ENCODE measurements at regions not wholly inside any gene's neighbourhood (a gene's known extent, or its start where the extent isn't known, plus 50 kb on each side); places are given as distances from the start of the nearest gene placed in this dataset.
"Not testable (repeated sequence)": the region's sequence is repeated elsewhere in the genome, so short reads cannot be mapped to it uniquely, and the experiment has no call there.

DNA sequence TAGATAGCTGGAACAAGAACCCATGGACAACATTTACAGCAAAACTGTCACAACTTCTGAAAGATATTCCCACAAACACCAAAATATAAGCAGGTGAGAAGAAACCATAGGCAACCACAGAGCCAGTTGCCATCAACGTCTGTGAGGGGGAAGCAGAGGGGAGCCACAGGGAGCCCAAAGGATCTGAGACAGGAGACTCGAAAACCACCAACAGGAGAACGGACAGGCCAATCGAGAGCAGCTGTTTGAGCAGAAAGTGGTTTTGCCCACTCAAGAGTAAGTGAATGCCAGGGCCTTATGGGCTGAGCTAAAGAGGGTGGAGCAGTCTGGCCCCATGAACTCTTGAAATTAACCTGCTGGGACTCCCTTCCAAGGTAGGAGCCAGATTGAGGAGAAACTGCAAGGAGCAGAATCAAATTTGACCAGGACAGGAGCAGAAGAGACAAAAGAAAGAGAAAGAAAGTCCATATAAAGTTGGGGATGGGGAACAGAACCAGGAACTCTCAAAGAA lies 195.4 kb downstream of the ANKRD60 start:
- no peak for DNase-seq

DNA sequence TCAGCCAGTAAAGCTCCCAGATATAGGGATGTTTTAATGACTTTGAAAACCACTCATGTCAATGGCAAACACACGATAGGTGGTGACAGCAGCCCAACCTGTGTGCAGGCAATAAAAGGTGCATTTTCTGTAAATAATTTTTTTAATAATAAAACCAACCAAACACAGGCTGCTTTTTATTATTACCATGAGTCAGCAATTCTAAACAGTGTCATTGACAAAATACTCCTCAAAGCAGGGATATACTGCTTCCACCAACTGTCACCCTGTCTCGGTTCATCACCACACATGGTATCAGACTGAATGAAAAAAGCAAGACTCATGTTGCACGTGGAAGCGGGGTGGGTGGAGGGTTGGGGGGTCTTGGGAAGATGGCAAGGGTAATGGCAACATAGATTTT lies 195.9 kb downstream of the ANKRD60 start:
- no peak for DNase-seq

DNA sequence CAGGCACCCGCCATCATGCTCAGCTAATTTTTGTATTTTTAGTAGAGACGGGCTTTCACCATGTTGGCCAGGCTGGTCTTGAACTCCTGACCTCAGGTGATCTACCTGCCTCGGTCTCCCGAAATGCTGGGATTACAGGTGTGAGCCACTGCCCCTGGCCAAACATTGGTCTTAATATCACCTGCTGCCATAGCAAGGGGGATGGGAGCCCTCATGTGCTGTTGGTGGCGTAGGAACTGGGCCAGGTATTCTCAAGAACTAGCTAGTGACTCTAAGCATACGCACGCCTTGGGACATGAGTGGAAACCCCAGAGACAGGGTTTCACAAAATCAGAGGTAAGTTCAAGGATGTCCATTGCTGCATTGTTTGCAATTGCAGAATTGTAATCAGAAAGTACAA lies 197.1 kb downstream of the ANKRD60 start:
- not testable (repeated sequence) for DNase-seq

DNA sequence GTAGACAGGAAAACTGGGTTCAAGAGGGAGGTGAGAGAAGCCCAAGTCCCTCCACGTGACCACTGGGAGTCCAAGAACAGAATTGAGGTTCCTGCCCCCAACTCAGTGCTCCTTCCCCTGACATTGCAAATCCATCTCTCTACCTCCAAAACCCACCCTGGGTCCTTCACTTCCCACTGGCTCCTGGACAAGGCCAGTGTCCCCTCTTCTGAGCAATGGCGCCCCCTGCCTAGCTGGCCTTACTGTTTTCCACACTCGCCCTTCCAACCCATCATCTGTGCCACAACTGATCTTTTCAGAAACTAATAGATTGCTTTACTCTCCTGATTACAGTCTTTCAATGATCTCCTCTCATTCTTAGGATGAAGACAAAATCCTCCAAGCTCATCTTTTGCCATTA lies 200.3 kb downstream of the ANKRD60 start:
- peak in 1 of 2 experiments; percentile 49 for DNase-seq

DNA sequence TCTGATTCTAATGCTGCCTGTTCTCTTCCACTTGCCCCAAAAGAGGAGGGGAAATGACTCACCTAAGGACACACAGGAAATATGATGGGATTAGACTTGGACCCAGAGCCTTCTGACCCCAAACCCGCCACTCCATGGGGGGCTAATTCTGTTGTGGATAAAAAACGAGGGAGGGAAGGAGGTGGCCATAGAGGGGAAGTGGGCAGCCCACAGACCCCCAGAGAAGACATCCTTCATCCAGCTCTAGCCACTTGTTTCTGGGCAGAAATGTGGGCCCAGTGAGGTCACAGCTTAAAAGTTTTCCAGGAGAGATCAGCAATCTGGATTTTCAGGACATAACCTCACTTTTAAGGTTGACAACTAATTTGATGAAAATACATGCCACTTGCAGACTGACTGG lies 202.1 kb downstream of the ANKRD60 start:
- DNase-seq, result no peak

DNA sequence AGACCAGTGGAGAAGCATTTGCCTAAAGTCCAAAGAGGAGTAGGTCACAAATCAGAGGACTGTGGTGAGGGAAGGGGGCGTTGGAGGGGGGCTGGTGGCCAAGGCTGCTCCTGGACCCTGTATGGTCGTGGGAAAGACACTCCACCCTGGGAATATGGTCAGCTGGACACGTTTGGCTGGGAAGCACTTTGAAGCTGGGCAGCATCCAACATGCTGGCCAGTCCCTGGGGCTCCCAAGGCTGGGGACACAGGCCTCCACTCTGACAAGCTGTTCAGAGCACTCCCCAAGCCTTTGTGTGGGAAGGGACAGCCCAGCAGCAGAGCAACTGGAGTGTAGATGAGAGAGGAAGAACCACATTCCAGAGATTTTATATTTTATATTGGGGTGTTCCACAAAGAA lies 203.2 kb downstream of the ANKRD60 start:
- DNase-seq, result no peak

DNA sequence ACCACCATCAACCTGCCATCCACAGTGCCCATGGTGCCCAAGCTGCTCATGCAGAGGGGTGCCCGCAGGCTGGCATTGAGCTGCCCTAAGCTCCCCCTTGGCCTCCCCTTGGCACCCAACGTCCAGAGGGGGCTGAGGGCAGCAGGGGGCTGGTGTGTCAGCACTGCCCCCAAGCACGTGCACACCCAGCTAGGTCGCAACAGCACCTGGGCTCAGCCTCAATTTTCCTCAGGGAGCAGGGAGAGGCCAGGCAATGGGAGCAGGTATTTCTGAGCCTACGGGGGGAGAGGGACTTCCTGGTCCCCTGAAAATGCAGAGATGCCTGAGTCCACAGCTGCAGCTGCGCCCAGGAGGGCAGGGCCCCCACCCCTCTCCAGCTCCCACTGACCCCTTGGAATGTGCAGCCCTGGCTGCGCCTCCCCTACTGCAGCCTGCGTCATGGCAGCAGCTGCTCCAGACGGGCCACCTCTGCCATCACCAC lies 204.2 kb downstream of the ANKRD60 start:
- DNase-seq, result no peak

DNA sequence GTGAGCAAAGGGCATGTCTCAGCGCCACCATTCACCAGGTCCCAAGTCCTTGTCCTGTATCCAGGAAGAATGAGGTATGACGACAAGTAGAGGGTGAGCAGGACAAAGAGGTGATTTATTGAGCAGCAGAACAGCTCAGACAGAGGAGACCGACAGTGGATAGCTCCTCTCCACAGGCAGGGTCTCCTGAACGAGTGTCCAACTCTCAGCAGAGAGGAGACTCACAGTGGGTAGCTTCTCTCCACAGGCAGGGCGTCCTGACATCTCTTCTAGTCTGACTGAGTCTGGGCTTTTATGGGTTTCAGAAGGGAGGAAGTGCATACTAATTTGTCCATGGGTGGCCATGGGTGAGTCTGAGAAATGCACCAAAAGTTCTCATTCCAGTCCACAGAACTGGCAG lies 204.7 kb downstream of the ANKRD60 start:
- DNase-seq, result no peak

DNA sequence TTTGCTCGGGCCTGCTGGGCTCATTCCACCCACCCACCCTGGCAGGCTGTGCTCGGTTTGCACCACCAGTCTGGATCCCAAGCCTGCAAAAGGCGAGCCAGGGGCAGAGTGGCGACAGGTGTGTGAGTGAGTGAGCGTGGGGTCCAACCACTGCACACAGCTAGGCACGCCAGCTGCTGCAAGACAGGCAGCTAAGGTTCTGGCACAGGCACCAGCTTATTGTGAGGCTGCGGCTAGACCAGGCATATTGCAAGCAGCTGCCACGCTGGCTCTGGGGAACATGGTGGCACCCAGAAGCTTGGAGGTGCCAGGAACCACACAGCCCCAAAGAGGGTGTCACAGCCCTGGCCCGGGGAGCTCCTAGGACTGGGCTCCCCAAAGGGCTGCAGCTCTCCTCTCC lies 205.1 kb downstream of the ANKRD60 start:
- DNase-seq, result no peak

DNA sequence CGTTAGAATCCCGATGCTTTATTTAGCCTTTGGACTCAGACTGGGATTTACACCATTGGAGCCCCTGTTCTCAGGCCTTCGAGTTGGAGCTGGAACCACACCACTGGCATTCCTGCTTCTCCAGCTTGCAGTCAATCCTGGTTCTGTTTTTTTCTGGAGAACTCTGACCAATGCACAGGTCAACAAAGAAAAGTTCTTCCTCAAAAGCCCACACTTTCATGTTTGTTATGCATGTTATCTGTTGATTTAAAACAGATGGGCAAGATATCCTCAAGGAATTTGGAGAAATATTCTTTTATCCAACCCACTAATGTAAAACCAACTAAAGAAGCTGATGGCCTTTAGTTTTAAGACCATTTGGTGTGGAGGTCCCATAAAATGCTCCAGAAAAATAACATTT lies 205.7 kb downstream of the ANKRD60 start:
- no peak for DNase-seq

DNA sequence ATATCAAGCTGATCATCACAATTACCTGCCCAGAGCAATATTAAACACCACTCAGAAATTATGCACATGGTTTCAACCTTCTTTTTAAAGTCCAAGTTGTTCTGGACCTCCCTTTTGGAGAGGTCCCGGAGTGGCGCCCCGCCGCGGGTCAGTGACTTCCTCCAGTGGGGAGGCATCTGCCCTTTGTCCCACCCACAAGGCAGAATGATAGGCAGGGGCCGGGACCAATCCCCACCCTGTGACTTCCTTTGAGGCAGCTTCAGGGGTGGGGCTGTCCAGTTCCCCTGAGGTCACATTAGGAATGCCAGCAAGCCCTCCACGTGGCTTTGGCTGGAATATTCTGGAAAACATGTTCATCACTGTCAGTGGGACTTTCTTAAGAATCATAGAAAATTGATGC lies 207.0 kb downstream of the ANKRD60 start:
- DNase-seq, result no peak

DNA sequence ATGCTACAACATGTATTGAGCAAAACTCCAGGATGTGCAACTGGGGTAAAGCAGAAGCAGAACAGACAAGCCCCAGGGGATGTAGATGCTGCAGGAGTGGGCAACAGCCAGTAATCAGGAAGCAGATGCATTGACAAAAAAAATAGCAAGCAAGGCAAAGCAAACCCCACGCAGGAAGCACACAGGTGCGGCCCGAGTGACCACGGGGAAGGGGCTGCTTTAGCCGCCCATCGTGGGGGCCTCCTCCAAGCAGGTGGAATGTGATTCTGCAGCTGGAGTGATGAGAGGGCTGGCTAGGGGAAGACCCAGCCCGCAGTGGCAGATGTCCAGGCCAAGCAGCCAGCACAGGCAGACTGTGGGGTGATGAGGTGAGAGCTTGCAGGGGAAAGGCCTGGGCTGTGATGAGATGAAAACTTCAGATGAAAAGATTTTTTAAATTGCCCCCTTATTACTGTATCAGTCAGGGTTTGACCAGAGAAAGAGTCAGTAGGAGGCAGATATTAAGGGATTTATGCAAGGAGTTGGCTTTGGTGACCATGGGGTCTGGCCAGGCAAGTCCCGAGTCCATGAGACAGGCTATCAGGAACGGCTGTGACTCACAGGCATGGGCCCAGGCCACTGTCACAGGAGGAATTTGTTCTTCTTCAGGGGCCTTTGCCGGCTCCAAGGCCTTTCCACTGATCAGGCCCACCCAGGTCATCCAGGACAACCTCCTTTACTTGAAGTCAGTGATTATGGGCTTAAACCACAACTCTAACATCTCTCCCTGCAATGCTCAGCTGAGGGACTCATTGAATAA lies 207.6 kb downstream of the ANKRD60 start:
- no peak for DNase-seq

DNA sequence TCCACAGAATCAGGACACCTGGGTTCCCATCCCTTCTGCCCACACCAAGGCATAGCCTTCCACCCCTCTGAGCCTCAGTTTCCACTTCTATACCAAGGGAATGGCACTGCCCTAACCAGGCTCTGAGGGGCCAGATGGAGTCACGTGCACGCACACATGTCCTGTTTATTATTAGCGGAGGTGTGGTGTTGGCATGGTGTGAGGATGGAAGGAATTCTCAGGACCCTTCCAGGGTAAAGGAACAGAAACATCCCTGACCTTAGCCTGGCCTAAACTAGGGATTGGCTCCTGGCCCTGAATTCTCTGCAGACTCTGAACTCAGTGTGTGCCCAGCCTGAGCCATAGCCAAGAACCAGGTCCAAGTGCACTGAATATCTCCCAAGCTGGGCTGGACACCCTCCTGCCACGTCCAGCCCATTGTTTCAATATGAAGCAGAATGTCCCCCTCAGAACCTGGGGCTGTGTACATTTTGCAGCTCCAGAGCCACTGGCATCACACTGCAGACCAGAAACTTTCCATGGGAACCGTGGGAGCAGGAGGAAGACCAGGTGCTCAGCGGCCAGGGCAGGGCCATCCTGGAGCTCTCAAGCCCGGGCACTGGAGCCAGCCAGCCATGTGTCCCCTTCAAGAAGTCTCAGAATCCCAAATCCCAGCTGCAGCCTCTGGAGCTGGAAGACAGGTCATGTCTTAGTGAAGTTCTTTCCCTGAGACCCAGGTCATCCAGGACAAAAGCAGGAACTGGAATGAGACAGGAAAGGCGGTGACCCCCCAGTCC lies 208.4 kb downstream of the ANKRD60 start:
- no peak for DNase-seq

DNA sequence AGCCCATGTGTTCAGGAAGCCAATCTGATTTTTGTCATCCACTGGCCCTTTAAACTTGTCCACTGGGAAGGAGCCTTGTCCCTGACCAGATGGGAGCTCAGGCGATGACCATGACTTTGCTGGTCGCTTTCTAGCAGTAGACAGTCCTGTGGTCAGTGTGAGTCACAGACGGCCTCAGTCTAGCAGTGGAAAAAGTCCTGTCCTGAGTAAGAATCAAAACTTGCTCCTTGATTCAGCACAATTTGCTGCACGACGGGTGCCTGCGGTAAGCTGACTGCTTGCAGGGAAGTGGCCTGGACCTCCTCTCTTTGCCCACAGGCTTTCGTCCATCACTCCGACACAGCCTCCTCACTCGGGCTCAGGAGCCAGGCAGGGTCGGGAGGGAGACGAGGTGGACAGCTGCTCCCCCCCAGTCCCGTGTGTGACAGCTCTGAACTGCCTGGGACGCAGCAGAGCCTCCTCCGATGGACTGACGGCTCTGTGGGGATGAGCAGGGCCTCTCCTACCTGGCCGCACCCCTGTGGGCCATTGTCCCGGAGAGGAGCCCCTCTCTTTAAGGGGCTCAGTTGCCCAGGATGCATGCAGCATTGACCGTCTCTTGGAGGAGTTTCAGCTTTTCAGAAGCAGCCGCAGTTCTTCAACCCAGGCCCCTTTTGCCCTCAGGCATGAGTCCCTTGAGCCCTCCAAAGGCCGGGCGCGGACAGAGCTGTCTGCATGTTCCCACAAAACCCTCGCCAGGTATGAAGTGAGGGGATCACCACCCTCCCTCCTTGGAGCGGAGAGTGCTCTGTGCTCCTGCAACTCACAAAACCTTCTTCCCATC lies 209.2 kb downstream of the ANKRD60 start:
- DNase-seq, result no peak

DNA sequence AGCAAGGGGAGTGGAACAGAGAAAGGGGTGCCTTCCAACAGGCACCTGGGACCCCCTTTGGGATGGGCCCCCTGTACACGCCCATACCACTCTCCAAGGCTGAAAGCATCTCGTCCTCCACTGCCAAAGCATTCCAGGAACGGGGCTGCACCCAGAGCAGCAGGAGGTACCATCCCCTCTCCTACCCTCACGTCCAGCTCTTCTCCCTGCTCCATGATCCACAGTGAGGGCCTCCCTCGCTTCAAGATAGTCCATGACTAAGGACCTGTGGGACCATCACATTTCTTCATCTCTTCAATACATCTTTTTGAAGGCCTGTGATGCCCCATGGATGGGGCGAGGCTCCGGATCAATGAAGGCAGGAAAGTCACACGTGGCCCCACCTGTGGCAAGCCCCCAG lies 209.9 kb downstream of the ANKRD60 start:
- DNase-seq, result no peak

DNA sequence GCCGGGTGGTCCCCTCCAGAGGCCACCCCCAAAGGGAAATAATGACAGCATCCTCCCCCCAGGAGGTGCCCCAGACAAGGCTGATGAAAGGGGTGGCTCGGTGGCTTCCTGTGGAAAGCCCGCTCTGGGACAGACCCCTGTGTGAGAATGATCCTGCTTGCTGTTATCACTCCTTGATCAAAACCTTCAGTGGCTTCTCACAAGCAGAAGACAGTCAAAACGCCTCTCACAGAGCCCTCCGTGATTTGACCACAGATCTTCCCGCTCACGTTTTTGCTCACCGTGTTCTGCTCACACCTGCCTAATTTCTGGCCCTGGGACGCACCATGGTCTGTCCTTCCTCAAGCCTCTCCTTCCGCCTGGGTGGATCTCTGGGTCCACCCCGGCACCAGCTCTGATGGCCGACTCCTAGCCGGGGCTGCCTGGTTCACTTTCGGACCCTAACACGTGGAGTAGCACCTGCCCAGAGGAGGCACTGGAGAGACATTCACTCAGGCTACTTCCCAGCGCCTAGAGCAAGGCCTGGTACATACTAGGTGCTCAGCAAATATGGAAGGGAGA lies 210.4 kb downstream of the ANKRD60 start:
- DNase-seq, result no peak

DNA sequence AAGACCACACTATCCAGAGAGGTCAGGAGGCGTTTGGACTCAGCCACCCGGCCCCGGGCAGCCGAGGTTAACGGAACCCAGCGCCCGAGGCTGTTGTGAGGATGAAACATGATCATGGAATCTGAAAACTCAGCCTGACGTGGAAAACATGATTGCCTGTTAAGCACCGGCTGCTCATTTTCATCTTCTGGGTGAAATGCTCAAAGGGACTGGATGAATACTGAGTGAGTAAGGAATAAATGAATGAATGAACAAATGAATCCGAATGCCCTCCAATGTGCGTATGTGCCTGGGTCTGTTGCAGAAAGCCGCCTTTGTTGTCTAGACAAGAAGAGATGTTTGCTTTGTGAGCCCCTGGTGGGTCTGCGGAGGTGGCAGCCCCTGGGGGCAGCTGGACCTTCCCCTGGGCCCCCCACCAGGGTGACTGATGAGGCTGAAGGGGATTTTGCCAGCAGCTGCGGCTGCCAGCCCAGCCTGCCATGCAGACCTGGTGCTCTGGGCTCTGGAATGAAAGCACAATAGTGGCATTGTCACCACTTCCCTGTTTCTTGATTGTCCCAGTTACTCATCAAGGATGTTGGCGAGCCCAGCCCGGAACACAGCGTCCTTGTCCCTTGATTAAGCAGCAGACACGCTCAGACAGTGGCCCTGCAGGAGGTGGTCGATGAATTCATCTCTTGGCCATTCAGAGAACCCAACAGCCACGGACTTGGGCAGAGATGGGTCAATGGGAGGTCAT lies 211.1 kb downstream of the ANKRD60 start:
- peak; percentile 76 to 86 for DNase-seq

DNA sequence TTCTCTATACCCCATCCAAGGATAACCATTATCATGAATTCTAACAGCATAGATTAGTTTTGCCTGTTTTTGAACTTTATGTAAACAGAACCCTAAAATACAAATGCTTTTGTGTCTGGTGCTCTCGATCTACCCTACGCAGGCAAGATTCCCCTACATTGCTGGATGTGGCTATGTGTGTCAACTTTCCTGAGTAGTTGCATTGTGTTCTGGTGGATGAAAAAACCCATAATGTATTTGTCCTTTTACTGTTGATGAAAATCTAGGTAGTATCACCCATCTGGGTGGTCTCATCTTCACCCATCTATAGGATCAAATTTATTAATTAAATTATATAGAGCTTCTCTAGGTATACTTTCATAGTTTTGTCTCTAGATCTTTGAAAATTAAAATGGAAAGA lies 211.7 kb downstream of the ANKRD60 start:
- no peak for DNase-seq

DNA sequence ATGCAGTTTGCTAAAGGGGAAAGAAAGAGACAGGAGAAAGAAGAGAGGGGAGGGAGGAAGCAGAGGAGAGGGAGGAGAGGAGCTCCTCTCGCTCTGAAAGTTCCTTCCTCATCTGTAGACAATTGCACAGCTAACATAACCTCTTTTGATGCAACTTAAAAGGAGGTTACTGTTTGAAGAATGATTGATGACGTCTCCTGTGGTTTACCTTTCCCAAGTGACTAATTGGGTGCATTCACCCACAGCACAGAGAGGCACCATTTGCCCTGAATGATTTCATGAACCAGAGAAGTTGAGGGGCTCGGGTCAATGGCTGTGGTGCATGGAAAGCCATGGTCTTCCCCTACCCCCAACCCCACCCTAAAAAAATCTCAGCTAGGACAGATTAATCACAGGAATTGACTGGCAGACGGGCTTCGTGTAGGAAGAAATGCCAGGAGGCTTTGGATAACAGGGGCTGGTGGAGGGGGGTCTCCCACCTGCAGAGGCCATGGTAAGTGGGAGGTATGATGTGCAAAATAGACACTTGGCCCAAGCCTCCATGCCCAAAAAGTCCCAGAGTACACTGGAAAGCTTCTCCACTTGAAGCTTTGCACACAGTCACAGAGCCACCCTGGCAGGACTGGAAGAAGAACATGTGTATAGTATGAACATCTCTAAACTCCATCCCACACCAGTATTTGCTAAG lies 213.7 kb downstream of the ANKRD60 start:
- DNase-seq, result no peak

DNA sequence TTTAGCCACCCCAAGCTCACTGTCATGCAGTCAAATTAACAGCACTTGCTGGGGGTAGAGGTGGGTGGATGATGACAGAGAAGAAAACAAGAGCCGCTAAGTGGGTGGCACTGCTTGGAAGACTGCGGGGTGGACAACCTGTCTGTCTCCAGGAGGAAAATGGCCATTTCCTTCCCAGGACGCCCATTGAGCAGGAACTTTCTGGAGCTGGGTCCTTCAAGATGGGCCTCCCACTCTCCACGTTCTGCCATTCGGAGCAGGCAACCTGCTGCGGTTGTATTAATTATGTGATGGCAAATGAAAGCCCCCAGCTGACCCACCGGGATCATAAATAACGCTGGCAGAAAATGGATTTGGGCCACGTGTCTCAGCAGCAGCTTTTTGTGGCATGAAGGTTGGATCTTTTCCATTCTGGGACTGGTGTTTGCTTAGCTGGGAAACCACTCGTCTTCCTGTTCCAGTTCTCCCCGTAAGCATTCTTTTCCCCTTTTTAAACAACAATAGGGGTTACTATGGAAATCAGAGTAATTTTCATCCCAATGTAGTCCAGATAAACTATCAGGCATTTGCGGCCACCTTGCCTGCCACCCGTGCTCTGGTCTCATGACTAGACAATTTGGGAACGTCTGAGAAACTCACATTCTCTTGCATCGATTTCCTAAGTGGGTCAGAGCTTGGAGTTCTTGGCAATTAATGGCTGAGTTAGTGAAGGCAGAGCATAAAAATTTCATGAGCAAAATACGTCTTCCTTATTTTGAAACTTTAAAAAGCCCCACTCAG lies 215.5 kb downstream of the ANKRD60 start:
- DNase-seq, result no peak

Data from NCI-H526 (cell line).